HEK293 (cell line): ENCODE measurements at regions not wholly inside any gene's neighbourhood (a gene's known extent, or its start where the extent isn't known, plus 50 kb on each side); places are given as distances from the start of the nearest gene placed in this dataset.

Experiments used
- CTCF ChIA-PET: fragments of 350-600 bp; formaldehyde crosslinking; extraction: SDS; loops from one replicate; lab custom pipeline; 2021; ENCODE audit warnings: antibody characterized with exemption; lab: Yijun Ruan, JAX
- POLR2A ChIA-PET: fragments of 300-600 bp; formaldehyde crosslinking; extraction: SDS; loops from one replicate; lab custom pipeline; 2020; ENCODE audit warnings: antibody characterized with exemption, inconsistent platforms; lab: Yijun Ruan, JAX
- H3K27ac ChIP-seq: fragments of 200-500 bp; sonication (Bioruptor generic); 2 replicates; pipeline ENCODE4 v1.5.1; 2014; ENCODE audit warnings: low read depth, low read length, control low read depth, inconsistent platforms; ENCODE audit errors: extremely low read depth
- H3K36me3 ChIP-seq, 2 experiments: fragments of 200-500 bp in 1 of 2; sonication (Bioruptor generic) in 1 of 2; 1 replicate in 1 of 2; 2 replicates in 1 of 2; pipeline ENCODE4 v1.5.1; 2014 to 2017; ENCODE audit warnings: inconsistent platforms in 2 of 2, low read length in 2 of 2; ENCODE audit not compliant: control insufficient read depth in 2 of 2, insufficient read depth in 1 of 2
- H3K4me1 ChIP-seq: fragments of 200-500 bp; sonication (Bioruptor generic); 2 replicates; pipeline ENCODE4 v1.5.1; 2014; ENCODE audit warnings: mild to moderate bottlenecking, low read length, inconsistent platforms; ENCODE audit not compliant: control insufficient read depth, insufficient read depth
- H3K4me3 ChIP-seq: 2 replicates; pipeline ENCODE4 v1.5.1; 2011; ENCODE audit warnings: low read depth, mild to moderate bottlenecking, control low read depth, low read length, moderate library complexity
- H3K9me3 ChIP-seq: fragments of 200-500 bp; sonication (Bioruptor generic); 2 replicates; pipeline ENCODE4 v1.5.1; 2014; ENCODE audit warnings: low read depth, low read length, inconsistent platforms; ENCODE audit not compliant: control insufficient read depth, insufficient read depth
- HOXA7 ChIP-seq: sonication (generic); formaldehyde crosslinking; IDR thresholded peaks from 2 replicates; pipeline ENCODE4 v1.8.1; 2022; ENCODE audit warnings: missing genetic modification reagents, borderline replicate concordance
- ZBTB48 ChIP-seq: fragments of 450-650 bp; formaldehyde crosslinking; IDR thresholded peaks from 2 replicates; pipeline ENCODE4 v1.5.1; 2016; ENCODE audit warnings: missing biosample characterization, missing genetic modification characterization
- ZFP3 ChIP-seq: fragments of 450-650 bp; formaldehyde crosslinking; IDR thresholded peaks from 2 replicates; pipeline ENCODE4 v1.5.1; 2016; ENCODE audit warnings: low read depth, missing biosample characterization, missing genetic modification characterization
- ZNF24 ChIP-seq: fragments of 450-650 bp; formaldehyde crosslinking; IDR thresholded peaks from 2 replicates; pipeline ENCODE4 v1.5.1; 2016; ENCODE audit warnings: missing biosample characterization, missing genetic modification characterization
- ZNF341 ChIP-seq: fragments of 450-650 bp; formaldehyde crosslinking; IDR thresholded peaks from 2 replicates; pipeline ENCODE4; 2016; ENCODE audit warnings: low read depth, missing biosample characterization, missing genetic modification characterization
- ZNF501 ChIP-seq: fragments of 450-650 bp; formaldehyde crosslinking; IDR thresholded peaks from 2 replicates; pipeline ENCODE4 v1.5.1; 2016; ENCODE audit warnings: missing biosample characterization, missing genetic modification characterization
- ZNF785 ChIP-seq: fragments of 450-650 bp; formaldehyde crosslinking; IDR thresholded peaks from 2 replicates; pipeline ENCODE4 v1.5.1; 2016; ENCODE audit warnings: missing biosample characterization, missing genetic modification characterization
- TF ChIP-seq, protein P1 (sequence below): fragments of 450-650 bp; formaldehyde crosslinking; IDR thresholded peaks from 2 replicates; pipeline ENCODE4 v1.5.1; 2016; ENCODE audit warnings: missing biosample characterization, missing genetic modification characterization
- TF ChIP-seq, protein P2 (sequence below): fragments of 450-650 bp; formaldehyde crosslinking; IDR thresholded peaks from 2 replicates; pipeline ENCODE4 v1.5.1; 2016; ENCODE audit warnings: missing biosample characterization, missing genetic modification characterization
- TF ChIP-seq, protein P3 (sequence below): fragments of 450-650 bp; formaldehyde crosslinking; IDR thresholded peaks from 2 replicates; pipeline ENCODE4 v1.5.1; 2016; ENCODE audit warnings: missing biosample characterization, missing genetic modification characterization
- TF ChIP-seq, protein P4 (sequence below): fragments of 450-650 bp; formaldehyde crosslinking; IDR thresholded peaks from 2 replicates; pipeline ENCODE4 v1.5.1; 2016; ENCODE audit warnings: missing biosample characterization, missing genetic modification characterization
- TF ChIP-seq, protein P5 (sequence below): fragments of 450-650 bp; formaldehyde crosslinking; conservative IDR thresholded peaks from 2 replicates; pipeline ENCODE4 v1.5.1; 2016; ENCODE audit warnings: low read depth, missing biosample characterization, missing genetic modification characterization
- TF ChIP-seq, protein P6 (sequence below): fragments of 450-650 bp; IDR thresholded peaks from 2 replicates; pipeline ENCODE4 v1.5.1; 2018; ENCODE audit warnings: missing biosample characterization, missing genetic modification characterization

DNA sequence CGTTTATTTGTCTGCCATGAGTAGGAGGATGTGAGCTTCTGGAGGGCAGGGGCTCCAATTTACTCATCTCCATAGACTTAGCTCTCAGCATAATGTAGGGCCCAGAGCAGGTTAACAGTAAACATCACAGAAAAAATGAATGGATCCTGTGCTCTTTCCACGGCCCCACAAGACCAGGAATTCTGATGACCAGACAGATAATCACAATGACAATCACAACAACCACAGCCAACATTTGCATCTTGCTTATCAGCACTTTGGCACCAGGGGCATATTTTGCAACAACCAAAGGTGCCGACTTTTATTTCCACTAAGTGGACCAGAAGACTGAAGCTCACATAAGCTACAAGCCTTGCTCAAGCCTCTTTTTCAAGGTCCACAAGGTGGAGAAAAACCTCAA is 68.9 kb upstream of the ANKRD34C start:
- ChIA-PET POLR2A (no interaction called here), CTCF (interaction anchor here (0.5 to 1.3 kb wide), 2 partner anchors 10 to 15 kb away, joined by 3 read pairs; no protein-coding TSS in a partner anchor)
- H3K9me3 ChIP-seq, result 0 out of 2 replicates have a peak, but pooled peaks cover 2% of the 10 kb centered on the region
- no peaks in the 10 kb centered on the region for H3K4me1 ChIP-seq
- H3K27ac ChIP-seq, result no peak overlapping the region
- TF ChIP-seq, protein P1, sequence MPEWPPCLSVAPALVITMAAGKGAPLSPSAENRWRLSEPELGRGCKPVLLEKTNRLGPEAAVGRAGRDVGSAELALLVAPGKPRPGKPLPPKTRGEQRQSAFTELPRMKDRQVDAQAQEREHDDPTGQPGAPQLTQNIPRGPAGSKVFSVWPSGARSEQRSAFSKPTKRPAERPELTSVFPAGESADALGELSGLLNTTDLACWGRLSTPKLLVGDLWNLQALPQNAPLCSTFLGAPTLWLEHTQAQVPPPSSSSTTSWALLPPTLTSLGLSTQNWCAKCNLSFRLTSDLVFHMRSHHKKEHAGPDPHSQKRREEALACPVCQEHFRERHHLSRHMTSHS (tag by site-specific recombination), result no peak
- TF ChIP-seq ZNF785 (no peak), ZBTB48 (no peak), HOXA7 (no peak)
- TF ChIP-seq, protein P2, sequence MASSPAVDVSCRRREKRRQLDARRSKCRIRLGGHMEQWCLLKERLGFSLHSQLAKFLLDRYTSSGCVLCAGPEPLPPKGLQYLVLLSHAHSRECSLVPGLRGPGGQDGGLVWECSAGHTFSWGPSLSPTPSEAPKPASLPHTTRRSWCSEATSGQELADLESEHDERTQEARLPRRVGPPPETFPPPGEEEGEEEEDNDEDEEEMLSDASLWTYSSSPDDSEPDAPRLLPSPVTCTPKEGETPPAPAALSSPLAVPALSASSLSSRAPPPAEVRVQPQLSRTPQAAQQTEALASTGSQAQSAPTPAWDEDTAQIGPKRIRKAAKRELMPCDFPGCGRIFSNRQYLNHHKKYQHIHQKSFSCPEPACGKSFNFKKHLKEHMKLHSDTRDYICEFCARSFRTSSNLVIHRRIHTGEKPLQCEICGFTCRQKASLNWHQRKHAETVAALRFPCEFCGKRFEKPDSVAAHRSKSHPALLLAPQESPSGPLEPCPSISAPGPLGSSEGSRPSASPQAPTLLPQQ (tag by site-specific recombination), result no peak
- TF ChIP-seq, protein P3, sequence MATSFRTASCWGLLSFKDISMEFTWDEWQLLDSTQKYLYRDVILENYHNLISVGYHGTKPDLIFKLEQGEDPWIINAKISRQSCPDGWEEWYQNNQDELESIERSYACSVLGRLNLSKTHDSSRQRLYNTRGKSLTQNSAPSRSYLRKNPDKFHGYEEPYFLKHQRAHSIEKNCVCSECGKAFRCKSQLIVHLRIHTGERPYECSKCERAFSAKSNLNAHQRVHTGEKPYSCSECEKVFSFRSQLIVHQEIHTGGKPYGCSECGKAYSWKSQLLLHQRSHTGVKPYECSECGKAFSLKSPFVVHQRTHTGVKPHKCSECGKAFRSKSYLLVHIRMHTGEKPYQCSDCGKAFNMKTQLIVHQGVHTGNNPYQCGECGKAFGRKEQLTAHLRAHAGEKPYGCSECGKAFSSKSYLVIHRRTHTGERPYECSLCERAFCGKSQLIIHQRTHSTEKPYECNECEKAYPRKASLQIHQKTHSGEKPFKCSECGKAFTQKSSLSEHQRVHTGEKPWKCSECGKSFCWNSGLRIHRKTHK, result no peak
- H3K4me3 ChIP-seq, result no peak overlapping the region
- no peaks in the 10 kb centered on the region for H3K36me3 ChIP-seq

DNA sequence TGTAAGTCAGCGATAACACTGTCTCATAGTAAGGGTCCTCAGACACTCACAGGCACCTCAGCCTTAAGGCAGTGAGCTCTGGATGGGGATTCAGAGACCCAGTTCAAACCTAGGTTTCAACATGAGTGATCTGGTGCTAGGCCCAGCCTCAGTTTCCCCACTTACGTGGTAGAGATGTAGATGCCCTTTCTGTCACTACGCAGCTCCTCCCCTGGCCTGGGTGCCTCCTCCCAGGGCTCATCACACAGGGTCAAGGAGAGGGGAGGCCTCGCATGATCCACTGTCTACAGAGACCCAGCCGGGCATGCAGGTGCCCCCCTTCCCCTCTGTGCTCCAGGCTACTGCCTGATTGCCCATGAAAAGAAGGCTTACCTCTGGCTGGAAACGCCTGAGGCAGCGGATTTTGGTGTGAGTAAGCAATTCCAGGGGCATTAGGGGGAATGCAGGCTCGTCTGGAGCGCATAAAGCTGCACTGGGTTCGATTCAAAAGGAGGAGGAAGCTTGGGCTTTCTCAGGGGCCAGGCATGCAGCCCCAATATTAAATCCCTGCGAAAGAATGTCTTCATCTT is 69.8 kb upstream of the ANKRD34C start:
- no peaks in the 10 kb centered on the region for H3K36me3 ChIP-seq
- 0 out of 2 replicates have a peak, but pooled peaks cover 2% of the 10 kb centered on the region for H3K9me3 ChIP-seq
- CTCF ChIA-PET, result interaction anchor here (1.1 kb wide), 1 partner anchor 12 kb away, joined by 3 read pairs; no protein-coding TSS in a partner anchor
- POLR2A ChIA-PET, result no interaction called here
- H3K4me3 ChIP-seq, result no peak overlapping the region
- no peak overlapping the region for H3K27ac ChIP-seq
- no peaks in the 10 kb centered on the region for H3K4me1 ChIP-seq
- TF ChIP-seq, protein P4, sequence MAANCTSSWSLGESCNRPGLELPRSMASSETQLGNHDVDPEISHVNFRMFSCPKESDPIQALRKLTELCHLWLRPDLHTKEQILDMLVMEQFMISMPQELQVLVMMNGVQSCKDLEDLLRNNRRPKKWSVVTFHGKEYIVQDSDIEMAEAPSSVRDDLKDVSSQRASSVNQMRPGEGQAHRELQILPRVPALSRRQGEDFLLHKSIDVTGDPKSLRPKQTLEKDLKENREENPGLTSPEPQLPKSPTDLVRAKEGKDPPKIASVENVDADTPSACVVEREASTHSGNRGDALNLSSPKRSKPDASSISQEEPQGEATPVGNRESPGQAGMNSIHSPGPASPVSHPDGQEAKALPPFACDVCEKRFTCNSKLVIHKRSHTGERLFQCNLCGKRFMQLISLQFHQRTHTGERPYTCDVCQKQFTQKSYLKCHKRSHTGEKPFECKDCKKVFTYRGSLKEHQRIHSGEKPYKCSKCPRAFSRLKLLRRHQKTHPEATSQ (tag by site-specific recombination), result no peak
- TF ChIP-seq ZNF341, result no peak
- TF ChIP-seq ZFP3 (tag by site-specific recombination), result no peak
- TF ChIP-seq ZNF501 (tag by site-specific recombination), result no peak
- TF ChIP-seq, protein P5, sequence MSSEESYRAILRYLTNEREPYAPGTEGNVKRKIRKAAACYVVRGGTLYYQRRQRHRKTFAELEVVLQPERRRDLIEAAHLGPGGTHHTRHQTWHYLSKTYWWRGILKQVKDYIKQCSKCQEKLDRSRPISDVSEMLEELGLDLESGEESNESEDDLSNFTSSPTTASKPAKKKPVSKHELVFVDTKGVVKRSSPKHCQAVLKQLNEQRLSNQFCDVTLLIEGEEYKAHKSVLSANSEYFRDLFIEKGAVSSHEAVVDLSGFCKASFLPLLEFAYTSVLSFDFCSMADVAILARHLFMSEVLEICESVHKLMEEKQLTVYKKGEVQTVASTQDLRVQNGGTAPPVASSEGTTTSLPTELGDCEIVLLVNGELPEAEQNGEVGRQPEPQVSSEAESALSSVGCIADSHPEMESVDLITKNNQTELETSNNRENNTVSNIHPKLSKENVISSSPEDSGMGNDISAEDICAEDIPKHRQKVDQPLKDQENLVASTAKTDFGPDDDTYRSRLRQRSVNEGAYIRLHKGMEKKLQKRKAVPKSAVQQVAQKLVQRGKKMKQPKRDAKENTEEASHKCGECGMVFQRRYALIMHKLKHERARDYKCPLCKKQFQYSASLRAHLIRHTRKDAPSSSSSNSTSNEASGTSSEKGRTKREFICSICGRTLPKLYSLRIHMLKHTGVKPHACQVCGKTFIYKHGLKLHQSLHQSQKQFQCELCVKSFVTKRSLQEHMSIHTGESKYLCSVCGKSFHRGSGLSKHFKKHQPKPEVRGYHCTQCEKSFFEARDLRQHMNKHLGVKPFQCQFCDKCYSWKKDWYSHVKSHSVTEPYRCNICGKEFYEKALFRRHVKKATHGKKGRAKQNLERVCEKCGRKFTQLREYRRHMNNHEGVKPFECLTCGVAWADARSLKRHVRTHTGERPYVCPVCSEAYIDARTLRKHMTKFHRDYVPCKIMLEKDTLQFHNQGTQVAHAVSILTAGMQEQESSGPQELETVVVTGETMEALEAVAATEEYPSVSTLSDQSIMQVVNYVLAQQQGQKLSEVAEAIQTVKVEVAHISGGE, result no peak
- TF ChIP-seq, protein P6, sequence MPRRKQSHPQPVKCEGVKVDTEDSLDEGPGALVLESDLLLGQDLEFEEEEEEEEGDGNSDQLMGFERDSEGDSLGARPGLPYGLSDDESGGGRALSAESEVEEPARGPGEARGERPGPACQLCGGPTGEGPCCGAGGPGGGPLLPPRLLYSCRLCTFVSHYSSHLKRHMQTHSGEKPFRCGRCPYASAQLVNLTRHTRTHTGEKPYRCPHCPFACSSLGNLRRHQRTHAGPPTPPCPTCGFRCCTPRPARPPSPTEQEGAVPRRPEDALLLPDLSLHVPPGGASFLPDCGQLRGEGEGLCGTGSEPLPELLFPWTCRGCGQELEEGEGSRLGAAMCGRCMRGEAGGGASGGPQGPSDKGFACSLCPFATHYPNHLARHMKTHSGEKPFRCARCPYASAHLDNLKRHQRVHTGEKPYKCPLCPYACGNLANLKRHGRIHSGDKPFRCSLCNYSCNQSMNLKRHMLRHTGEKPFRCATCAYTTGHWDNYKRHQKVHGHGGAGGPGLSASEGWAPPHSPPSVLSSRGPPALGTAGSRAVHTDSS (tag by site-specific recombination), result no peak
- no peak for TF ChIP-seq ZNF24
